HEK293 (cell line): ENCODE measurements at regions not wholly inside any gene's neighbourhood (a gene's known extent, or its start where the extent isn't known, plus 50 kb on each side); places are given as distances from the start of the nearest gene placed in this dataset.

Experiments
- CTCF ChIA-PET: fragments of 350-600 bp; formaldehyde crosslinking; extraction: SDS; loops from one replicate; lab custom pipeline; 2021; ENCODE audit warnings: antibody characterized with exemption; lab: Yijun Ruan, JAX
- POLR2A ChIA-PET: fragments of 300-600 bp; formaldehyde crosslinking; extraction: SDS; loops from one replicate; lab custom pipeline; 2020; ENCODE audit warnings: antibody characterized with exemption, inconsistent platforms; lab: Yijun Ruan, JAX
- H3K27ac ChIP-seq: fragments of 200-500 bp; sonication (Bioruptor generic); 2 replicates; pipeline ENCODE4 v1.5.1; 2014; ENCODE audit warnings: low read depth, low read length, control low read depth, inconsistent platforms; ENCODE audit errors: extremely low read depth
- H3K36me3 ChIP-seq, 2 experiments: fragments of 200-500 bp in 1 of 2; sonication (Bioruptor generic) in 1 of 2; 1 replicate in 1 of 2; 2 replicates in 1 of 2; pipeline ENCODE4 v1.5.1; 2014 to 2017; ENCODE audit warnings: inconsistent platforms in 2 of 2, low read length in 2 of 2; ENCODE audit not compliant: control insufficient read depth in 2 of 2, insufficient read depth in 1 of 2
- H3K4me1 ChIP-seq: fragments of 200-500 bp; sonication (Bioruptor generic); 2 replicates; pipeline ENCODE4 v1.5.1; 2014; ENCODE audit warnings: mild to moderate bottlenecking, low read length, inconsistent platforms; ENCODE audit not compliant: control insufficient read depth, insufficient read depth
- H3K4me3 ChIP-seq: 2 replicates; pipeline ENCODE4 v1.5.1; 2011; ENCODE audit warnings: low read depth, mild to moderate bottlenecking, control low read depth, low read length, moderate library complexity
- H3K9me3 ChIP-seq: fragments of 200-500 bp; sonication (Bioruptor generic); 2 replicates; pipeline ENCODE4 v1.5.1; 2014; ENCODE audit warnings: low read depth, low read length, inconsistent platforms; ENCODE audit not compliant: control insufficient read depth, insufficient read depth
- EGR2 ChIP-seq: fragments of 450-650 bp; formaldehyde crosslinking; IDR thresholded peaks from 2 replicates; pipeline ENCODE4 v1.5.1; 2016; ENCODE audit warnings: low read depth, missing biosample characterization, missing genetic modification characterization
- GLI2 ChIP-seq: fragments of 450-650 bp; formaldehyde crosslinking; IDR thresholded peaks from 2 replicates; pipeline ENCODE4; 2017; ENCODE audit warnings: missing biosample characterization, missing genetic modification characterization, low read depth, borderline replicate concordance
- HOXD13 ChIP-seq: sonication (generic); formaldehyde crosslinking; IDR thresholded peaks from 2 replicates; pipeline ENCODE4 v1.8.0; 2022; ENCODE audit warnings: missing genetic modification reagents, borderline replicate concordance
- PRDM1 ChIP-seq: fragments of 450-650 bp; formaldehyde crosslinking; IDR thresholded peaks from 2 replicates; pipeline ENCODE4; 2016; ENCODE audit warnings: missing biosample characterization, missing genetic modification characterization
- WT1 ChIP-seq: fragments of 450-650 bp; formaldehyde crosslinking; IDR thresholded peaks from 2 replicates; pipeline ENCODE4 v1.5.1; 2016; ENCODE audit warnings: missing biosample characterization, missing genetic modification characterization
- YY2 ChIP-seq: fragments of 450-650 bp; formaldehyde crosslinking; IDR thresholded peaks from 2 replicates; pipeline ENCODE4 v1.5.1; 2016; ENCODE audit warnings: missing biosample characterization, missing genetic modification characterization
- ZFP37 ChIP-seq: fragments of 450-650 bp; formaldehyde crosslinking; IDR thresholded peaks from 2 replicates; pipeline ENCODE4 v1.5.1; 2016; ENCODE audit warnings: missing biosample characterization, missing genetic modification characterization
- ZIC2 ChIP-seq: fragments of 450-650 bp; formaldehyde crosslinking; IDR thresholded peaks from 2 replicates; pipeline ENCODE4 v1.5.1; 2016; ENCODE audit warnings: missing biosample characterization, missing genetic modification characterization
- ZNF174 ChIP-seq: fragments of 450-650 bp; formaldehyde crosslinking; IDR thresholded peaks from 2 replicates; pipeline ENCODE4 v1.5.0; 2017; ENCODE audit warnings: missing biosample characterization, mild to moderate bottlenecking, missing genetic modification characterization
- ZNF266 ChIP-seq: fragments of 450-650 bp; formaldehyde crosslinking; IDR thresholded peaks from 2 replicates; pipeline ENCODE4 v1.5.1; 2016; ENCODE audit warnings: missing biosample characterization, missing genetic modification characterization, low read depth
- ZNF350 ChIP-seq: fragments of 450-650 bp; formaldehyde crosslinking; IDR thresholded peaks from 2 replicates; pipeline ENCODE4 v1.5.0; 2017; ENCODE audit warnings: missing biosample characterization, mild to moderate bottlenecking, missing genetic modification characterization
- ZNF366 ChIP-seq: fragments of 450-650 bp; formaldehyde crosslinking; conservative IDR thresholded peaks from 2 replicates; pipeline ENCODE4 v1.5.1; 2016; ENCODE audit warnings: missing biosample characterization, missing genetic modification characterization
- ZNF416 ChIP-seq: fragments of 450-650 bp; formaldehyde crosslinking; IDR thresholded peaks from 2 replicates; pipeline ENCODE4 v1.5.1; 2016; ENCODE audit warnings: missing biosample characterization, missing genetic modification characterization
- ZNF521 ChIP-seq: fragments of 450-650 bp; formaldehyde crosslinking; IDR thresholded peaks from 2 replicates; pipeline ENCODE4 v1.5.1; 2017; ENCODE audit warnings: missing biosample characterization, mild to moderate bottlenecking, missing genetic modification characterization
- ZNF658 ChIP-seq: fragments of 450-650 bp; formaldehyde crosslinking; IDR thresholded peaks from 2 replicates; pipeline ENCODE4; 2016; ENCODE audit warnings: missing biosample characterization, missing genetic modification characterization
- ZNF768 ChIP-seq: fragments of 450-650 bp; formaldehyde crosslinking; IDR thresholded peaks from 2 replicates; pipeline ENCODE4 v1.5.1; 2018; ENCODE audit warnings: missing biosample characterization, mild to moderate bottlenecking, missing genetic modification characterization
- ZNF792 ChIP-seq: fragments of 450-650 bp; formaldehyde crosslinking; IDR thresholded peaks from 2 replicates; pipeline ENCODE4 v1.5.1; 2016; ENCODE audit warnings: missing biosample characterization, missing genetic modification characterization
- ZXDB ChIP-seq: fragments of 450-650 bp; formaldehyde crosslinking; IDR thresholded peaks from 2 replicates; pipeline ENCODE4 v1.5.1; 2016; ENCODE audit warnings: missing biosample characterization, missing genetic modification characterization
- TF ChIP-seq, protein P1 (sequence below): fragments of 450-650 bp; formaldehyde crosslinking; IDR thresholded peaks from 2 replicates; pipeline ENCODE4 v1.5.1; 2016; ENCODE audit warnings: missing biosample characterization, missing genetic modification characterization
- TF ChIP-seq, protein P2 (sequence below): fragments of 450-650 bp; formaldehyde crosslinking; IDR thresholded peaks from 2 replicates; pipeline ENCODE4 v1.5.1; 2017; ENCODE audit warnings: missing biosample characterization, missing genetic modification characterization
- TF ChIP-seq, protein P3 (sequence below): fragments of 450-650 bp; formaldehyde crosslinking; IDR thresholded peaks from 2 replicates; pipeline ENCODE4 v1.5.1; 2016; ENCODE audit warnings: missing biosample characterization, missing genetic modification characterization
- TF ChIP-seq, protein P4 (sequence below): fragments of 450-650 bp; formaldehyde crosslinking; IDR thresholded peaks from 2 replicates; pipeline ENCODE4 v1.5.1; 2016; ENCODE audit warnings: missing biosample characterization, missing genetic modification characterization
- TF ChIP-seq, protein P5 (sequence below): fragments of 450-650 bp; formaldehyde crosslinking; IDR thresholded peaks from 2 replicates; pipeline ENCODE4 v1.5.1; 2016; ENCODE audit warnings: missing biosample characterization, missing genetic modification characterization

DNA sequence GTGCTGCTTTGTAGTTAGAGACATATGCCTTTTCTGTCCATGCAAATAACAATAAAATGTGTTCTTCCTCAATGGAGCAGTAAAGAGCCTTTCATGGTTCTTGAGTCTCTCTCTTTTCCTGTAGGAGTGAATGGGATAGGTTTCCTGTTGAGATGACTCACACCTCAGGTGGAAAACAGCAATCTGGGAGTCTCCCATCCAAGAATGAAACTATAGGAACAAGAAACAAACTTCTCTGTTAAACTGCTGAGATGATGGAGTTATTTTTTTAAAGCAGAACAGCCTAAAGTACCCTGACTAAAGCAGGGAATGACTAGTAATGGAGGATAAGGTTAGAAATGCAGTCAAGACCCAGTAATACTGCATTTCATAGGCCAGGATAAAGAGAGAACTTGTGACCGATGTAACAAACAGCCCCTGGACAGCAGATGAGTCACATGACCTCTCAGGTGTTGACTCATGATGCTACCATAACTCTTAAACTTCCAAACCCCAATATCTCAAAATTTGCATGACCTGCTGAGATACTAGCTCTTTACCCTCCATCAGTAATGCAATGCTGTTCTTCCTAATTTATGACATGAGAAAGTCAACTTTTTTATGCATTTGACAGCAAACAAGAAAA, 548.9 kb downstream of the CBLN4 start:
- Histone ChIP-seq H3K9me3 (no peaks in the 10 kb centered on the region), H3K27ac (no peak overlapping the region), H3K4me3 (no peak overlapping the region)
- CTCF ChIA-PET = no interaction called here
- TF ChIP-seq ZNF768 (tag by site-specific recombination) (no peak), ZNF350 (tag by site-specific recombination) (no peak), ZNF416 (no peak), HOXD13 (CRISPR knock-in tag) (no peak), WT1 (tag by site-specific recombination) (no peak), PRDM1 (tag by site-specific recombination) (no peak), ZNF792 (tag by site-specific recombination) (no peak)
- TF ChIP-seq, protein P1, sequence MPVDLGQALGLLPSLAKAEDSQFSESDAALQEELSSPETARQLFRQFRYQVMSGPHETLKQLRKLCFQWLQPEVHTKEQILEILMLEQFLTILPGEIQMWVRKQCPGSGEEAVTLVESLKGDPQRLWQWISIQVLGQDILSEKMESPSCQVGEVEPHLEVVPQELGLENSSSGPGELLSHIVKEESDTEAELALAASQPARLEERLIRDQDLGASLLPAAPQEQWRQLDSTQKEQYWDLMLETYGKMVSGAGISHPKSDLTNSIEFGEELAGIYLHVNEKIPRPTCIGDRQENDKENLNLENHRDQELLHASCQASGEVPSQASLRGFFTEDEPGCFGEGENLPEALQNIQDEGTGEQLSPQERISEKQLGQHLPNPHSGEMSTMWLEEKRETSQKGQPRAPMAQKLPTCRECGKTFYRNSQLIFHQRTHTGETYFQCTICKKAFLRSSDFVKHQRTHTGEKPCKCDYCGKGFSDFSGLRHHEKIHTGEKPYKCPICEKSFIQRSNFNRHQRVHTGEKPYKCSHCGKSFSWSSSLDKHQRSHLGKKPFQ = no peak
- TF ChIP-seq, protein P2, sequence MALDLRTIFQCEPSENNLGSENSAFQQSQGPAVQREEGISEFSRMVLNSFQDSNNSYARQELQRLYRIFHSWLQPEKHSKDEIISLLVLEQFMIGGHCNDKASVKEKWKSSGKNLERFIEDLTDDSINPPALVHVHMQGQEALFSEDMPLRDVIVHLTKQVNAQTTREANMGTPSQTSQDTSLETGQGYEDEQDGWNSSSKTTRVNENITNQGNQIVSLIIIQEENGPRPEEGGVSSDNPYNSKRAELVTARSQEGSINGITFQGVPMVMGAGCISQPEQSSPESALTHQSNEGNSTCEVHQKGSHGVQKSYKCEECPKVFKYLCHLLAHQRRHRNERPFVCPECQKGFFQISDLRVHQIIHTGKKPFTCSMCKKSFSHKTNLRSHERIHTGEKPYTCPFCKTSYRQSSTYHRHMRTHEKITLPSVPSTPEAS (tag by site-specific recombination) = no peak
- TF ChIP-seq, all 188 proteins: peak for 0
- POLR2A ChIA-PET = no interaction called here
- Histone ChIP-seq H3K4me1 (no peaks in the 10 kb centered on the region), H3K36me3 (no peaks in the 10 kb centered on the region)

DNA sequence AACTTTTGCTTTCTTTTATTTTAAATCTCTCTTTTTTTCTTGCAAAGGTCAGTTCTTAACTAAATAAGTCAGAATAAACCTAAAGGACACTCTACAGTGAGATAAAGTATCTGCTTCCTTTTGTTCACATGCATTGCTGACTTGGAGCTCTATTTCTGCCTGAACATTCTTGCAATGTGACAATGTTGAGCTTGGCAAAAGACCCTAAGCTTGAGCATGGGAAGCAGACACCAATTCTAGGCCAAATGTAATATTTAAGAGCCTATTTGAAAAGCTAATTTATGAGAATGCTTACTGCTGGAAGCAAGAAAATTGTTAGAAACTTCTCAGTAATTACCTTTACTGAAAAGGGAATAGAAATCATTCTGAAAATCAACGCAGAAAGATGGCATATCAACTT, 556.2 kb downstream of the CBLN4 start:
- TF ChIP-seq, protein P3, sequence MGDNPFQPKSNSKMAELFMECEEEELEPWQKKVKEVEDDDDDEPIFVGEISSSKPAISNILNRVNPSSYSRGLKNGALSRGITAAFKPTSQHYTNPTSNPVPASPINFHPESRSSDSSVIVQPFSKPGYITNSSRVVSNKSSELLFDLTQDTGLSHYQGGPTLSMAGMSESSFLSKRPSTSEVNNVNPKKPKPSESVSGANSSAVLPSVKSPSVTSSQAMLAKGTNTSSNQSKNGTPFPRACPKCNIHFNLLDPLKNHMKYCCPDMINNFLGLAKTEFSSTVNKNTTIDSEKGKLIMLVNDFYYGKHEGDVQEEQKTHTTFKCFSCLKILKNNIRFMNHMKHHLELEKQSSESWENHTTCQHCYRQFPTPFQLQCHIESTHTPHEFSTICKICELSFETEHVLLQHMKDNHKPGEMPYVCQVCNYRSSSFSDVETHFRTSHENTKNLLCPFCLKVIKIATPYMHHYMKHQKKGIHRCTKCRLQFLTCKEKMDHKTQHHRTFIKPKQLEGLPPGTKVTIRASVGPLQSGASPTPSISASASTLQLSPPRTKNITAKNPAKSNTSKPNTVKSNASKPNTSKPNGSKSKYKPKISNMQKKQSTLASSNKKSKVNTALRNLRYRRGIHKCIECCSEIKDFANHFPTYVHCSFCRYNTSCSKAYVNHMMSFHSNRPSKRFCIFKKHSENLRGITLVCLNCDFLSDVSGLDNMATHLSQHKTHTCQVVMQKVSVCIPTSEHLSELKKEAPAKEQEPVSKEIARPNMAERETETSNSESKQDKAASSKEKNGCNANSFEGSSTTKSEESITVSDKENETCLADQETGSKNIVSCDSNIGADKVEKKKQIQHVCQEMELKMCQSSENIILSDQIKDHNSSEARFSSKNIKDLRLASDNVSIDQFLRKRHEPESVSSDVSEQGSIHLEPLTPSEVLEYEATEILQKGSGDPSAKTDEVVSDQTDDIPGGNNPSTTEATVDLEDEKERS = no peak
- TF ChIP-seq ZNF266 (tag by site-specific recombination) = no peak
- Histone ChIP-seq H3K4me1 (no peaks in the 10 kb centered on the region), H3K9me3 (no peaks in the 10 kb centered on the region), H3K4me3 (no peak overlapping the region), H3K27ac (no peak overlapping the region), H3K36me3 (no peaks in the 10 kb centered on the region)
- CTCF ChIA-PET = no interaction called here
- POLR2A ChIA-PET = no interaction called here

DNA sequence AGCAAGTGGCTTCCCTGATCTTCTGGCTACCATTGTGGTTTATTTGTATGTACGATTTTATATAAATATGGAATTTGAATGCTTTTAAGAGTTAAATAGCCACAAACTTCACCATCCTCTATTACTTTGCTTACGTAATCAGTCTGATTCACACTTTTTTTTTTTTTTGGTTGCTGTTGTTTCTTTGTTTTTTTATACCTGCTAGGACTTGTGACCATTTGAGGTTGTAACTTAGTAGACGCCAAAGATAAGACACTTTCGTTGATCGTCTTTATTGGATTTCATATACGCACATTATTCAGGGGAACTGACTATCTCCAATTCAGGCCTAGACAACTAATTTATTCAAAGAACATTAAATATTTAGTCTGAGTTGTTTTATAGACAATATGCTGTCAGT, 559.0 kb downstream of the CBLN4 start:
- H3K9me3 ChIP-seq = no peaks in the 10 kb centered on the region
- ChIA-PET CTCF (no interaction called here), POLR2A (no interaction called here)
- no peaks in the 10 kb centered on the region for H3K36me3 ChIP-seq
- no peaks in the 10 kb centered on the region for H3K4me1 ChIP-seq
- H3K4me3 ChIP-seq = no peak overlapping the region
- no peak overlapping the region for H3K27ac ChIP-seq
- TF ChIP-seq, protein P4, sequence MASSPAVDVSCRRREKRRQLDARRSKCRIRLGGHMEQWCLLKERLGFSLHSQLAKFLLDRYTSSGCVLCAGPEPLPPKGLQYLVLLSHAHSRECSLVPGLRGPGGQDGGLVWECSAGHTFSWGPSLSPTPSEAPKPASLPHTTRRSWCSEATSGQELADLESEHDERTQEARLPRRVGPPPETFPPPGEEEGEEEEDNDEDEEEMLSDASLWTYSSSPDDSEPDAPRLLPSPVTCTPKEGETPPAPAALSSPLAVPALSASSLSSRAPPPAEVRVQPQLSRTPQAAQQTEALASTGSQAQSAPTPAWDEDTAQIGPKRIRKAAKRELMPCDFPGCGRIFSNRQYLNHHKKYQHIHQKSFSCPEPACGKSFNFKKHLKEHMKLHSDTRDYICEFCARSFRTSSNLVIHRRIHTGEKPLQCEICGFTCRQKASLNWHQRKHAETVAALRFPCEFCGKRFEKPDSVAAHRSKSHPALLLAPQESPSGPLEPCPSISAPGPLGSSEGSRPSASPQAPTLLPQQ = no peak
- TF ChIP-seq ZXDB (tag by site-specific recombination) (no peak), ZIC2 (tag by site-specific recombination) (no peak), GLI2 (tag by site-specific recombination) (no peak), ZNF658 (tag by site-specific recombination) (no peak), YY2 (no peak), EGR2 (tag by site-specific recombination) (no peak), ZNF366 (tag by site-specific recombination) (no peak), ZNF174 (tag by site-specific recombination) (no peak), ZNF521 (no peak), ZFP37 (tag by site-specific recombination) (no peak)
- TF ChIP-seq, protein P5, sequence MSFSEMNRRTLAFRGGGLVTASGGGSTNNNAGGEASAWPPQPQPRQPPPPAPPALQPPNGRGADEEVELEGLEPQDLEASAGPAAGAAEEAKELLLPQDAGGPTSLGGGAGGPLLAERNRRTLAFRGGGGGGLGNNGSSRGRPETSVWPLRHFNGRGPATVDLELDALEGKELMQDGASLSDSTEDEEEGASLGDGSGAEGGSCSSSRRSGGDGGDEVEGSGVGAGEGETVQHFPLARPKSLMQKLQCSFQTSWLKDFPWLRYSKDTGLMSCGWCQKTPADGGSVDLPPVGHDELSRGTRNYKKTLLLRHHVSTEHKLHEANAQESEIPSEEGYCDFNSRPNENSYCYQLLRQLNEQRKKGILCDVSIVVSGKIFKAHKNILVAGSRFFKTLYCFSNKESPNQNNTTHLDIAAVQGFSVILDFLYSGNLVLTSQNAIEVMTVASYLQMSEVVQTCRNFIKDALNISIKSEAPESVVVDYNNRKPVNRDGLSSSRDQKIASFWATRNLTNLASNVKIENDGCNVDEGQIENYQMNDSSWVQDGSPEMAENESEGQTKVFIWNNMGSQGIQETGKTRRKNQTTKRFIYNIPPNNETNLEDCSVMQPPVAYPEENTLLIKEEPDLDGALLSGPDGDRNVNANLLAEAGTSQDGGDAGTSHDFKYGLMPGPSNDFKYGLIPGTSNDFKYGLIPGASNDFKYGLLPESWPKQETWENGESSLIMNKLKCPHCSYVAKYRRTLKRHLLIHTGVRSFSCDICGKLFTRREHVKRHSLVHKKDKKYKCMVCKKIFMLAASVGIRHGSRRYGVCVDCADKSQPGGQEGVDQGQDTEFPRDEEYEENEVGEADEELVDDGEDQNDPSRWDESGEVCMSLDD = no peak
